ENCODE measurements at regions not wholly inside any gene's neighbourhood (a gene's known extent, or its start where the extent isn't known, plus 50 kb on each side); places are given as distances from the start of the nearest gene placed in this dataset.

- TF ChIP-seq EZH2 (IDR thresholded peaks at IDR 0.05; ENCODE audit: low read depth) (no peak), CTCF (conservative IDR thresholded peaks at IDR 0.05) (no peak)
Observed at GRCh38 chr2:147033044-147033443, 811.8 kb upstream of the ACVR2A start.
